ENCODE measurements at regions not wholly inside any gene's neighbourhood (a gene's known extent, or its start where the extent isn't known, plus 50 kb on each side); places are given as distances from the start of the nearest gene placed in this dataset.

GRCh38 chr12:39044754-39045153 is 139.4 kb upstream of the CPNE8 start:
- Histone ChIP-seq H3K27me3 (replicated peaks in 1 of 4; ENCODE audit: control insufficient read depth in 3 of 4, extremely low read depth in 1 of 4, insufficient read depth in 3 of 4, low read length in 3 of 4) (no peaks in the 10 kb centered on the region), H2BK15ac (ENCODE audit: low read length) (no peak overlapping the region), H3K27ac (ENCODE audit: low read depth, low read length) (no peak overlapping the region), H3K23me2 (ENCODE audit: low read depth, low read length) (no peaks in the 10 kb centered on the region), H3K4me2 (ENCODE audit: insufficient read depth in 1 of 2, low read depth in 2 of 2, low read length in 2 of 2) (no peak overlapping the region), H3K79me2 (ENCODE audit: control insufficient read depth in 1 of 2, insufficient read depth in 2 of 2, low read length in 2 of 2) (no peaks in the 10 kb centered on the region), H3K18ac (ENCODE audit: extremely low read depth, low read length) (no peak overlapping the region), H3K56ac (replicated peaks; ENCODE audit: insufficient read length, low read depth, low read length) (no peak overlapping the region), H2BK5ac (ENCODE audit: low read depth, low read length) (no peak overlapping the region), H3K4me3 (ENCODE audit: extremely low read depth in 1 of 4, insufficient read depth in 2 of 4, low read depth in 3 of 4, low read length in 4 of 4) (no peak overlapping the region), H4K91ac (replicated peaks; ENCODE audit: insufficient read length, low read length) (no peak overlapping the region), H3K79me1 (ENCODE audit: low read depth, low read length) (no peaks in the 10 kb centered on the region), H3K36me3 (ENCODE audit: control insufficient read depth in 2 of 4, insufficient read depth in 4 of 4, low read length in 3 of 4) (no peaks in the 10 kb centered on the region), H2AK5ac (ENCODE audit: low read depth, low read length) (no peak overlapping the region), H3K23ac (ENCODE audit: insufficient read length) (no peak overlapping the region), H4K8ac (ENCODE audit: extremely low read depth, insufficient read depth, low read length) (no peak overlapping the region), H3K9me3 (ENCODE audit: insufficient read depth in 2 of 2, low read depth in 1 of 2, low read length in 1 of 2) (no peaks in the 10 kb centered on the region), H3K9ac (replicated peaks in 1 of 4; ENCODE audit: extremely low read depth in 1 of 4, low read depth in 3 of 4, low read length in 3 of 4) (no peak overlapping the region), H4K20me1 (replicated peaks in 1 of 2; ENCODE audit: control insufficient read depth in 1 of 2, insufficient read depth in 2 of 2, low read length in 2 of 2) (no peaks in the 10 kb centered on the region), H2BK120ac (replicated peaks; ENCODE audit: low read depth, low read length) (no peak overlapping the region), H3K14ac (ENCODE audit: insufficient read length) (no peak overlapping the region), H3K4me1 (replicated peaks in 1 of 4; ENCODE audit: control insufficient read depth in 3 of 4, insufficient read depth in 4 of 4, low read length in 3 of 4) (no peaks in the 10 kb centered on the region), H4K5ac (ENCODE audit: insufficient read length, low read depth, low read length) (no peak overlapping the region), H2BK20ac (ENCODE audit: low read length) (no peak overlapping the region), H2BK12ac (ENCODE audit: low read depth, low read length) (no peak overlapping the region), H2AFZ (ENCODE audit: low read length) (no peak overlapping the region), H3K4ac (replicated peaks; ENCODE audit: insufficient read length, low read depth, low read length) (no peak overlapping the region)
- FAIRE-seq (no peak), DNase-seq (ENCODE audit: low read depth in 1 of 2, low spot score in 2 of 2) (no peak)
- ChIA-PET CTCF (ENCODE audit: partially characterized antibody) (interaction anchor here (0.7 kb wide), 1 partner anchor 24 kb away, joined by 5 read pairs; no protein-coding TSS in a partner anchor), POLR2A (ENCODE audit: partially characterized antibody) (no interaction called here)
- WGBS, 2 experiments (ENCODE audit: extremely low coverage in 1 of 2, insufficient coverage in 1 of 2, insufficient read length in 1 of 2, insufficient replicate concordance in 2 of 2, low coverage in 1 of 2, low lambda C conversion rate in 2 of 2, missing lambda C conversion rate in 1 of 2), result 92% methylated on average over 3 of the region's 3 CpGs; no CpG with 5 or more reads in 1 of the 2 experiments
- TF ChIP-seq SP2 (IDR thresholded peaks at IDR 0.05; ENCODE audit: low read length), result no peak
- TF ChIP-seq, protein P1, sequence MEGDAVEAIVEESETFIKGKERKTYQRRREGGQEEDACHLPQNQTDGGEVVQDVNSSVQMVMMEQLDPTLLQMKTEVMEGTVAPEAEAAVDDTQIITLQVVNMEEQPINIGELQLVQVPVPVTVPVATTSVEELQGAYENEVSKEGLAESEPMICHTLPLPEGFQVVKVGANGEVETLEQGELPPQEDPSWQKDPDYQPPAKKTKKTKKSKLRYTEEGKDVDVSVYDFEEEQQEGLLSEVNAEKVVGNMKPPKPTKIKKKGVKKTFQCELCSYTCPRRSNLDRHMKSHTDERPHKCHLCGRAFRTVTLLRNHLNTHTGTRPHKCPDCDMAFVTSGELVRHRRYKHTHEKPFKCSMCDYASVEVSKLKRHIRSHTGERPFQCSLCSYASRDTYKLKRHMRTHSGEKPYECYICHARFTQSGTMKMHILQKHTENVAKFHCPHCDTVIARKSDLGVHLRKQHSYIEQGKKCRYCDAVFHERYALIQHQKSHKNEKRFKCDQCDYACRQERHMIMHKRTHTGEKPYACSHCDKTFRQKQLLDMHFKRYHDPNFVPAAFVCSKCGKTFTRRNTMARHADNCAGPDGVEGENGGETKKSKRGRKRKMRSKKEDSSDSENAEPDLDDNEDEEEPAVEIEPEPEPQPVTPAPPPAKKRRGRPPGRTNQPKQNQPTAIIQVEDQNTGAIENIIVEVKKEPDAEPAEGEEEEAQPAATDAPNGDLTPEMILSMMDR (IDR thresholded peaks at IDR 0.05; ENCODE audit: control extremely low read depth in 1 of 3, insufficient read depth in 1 of 3, low read depth in 1 of 3, low read length in 3 of 3), result no peak
- TF ChIP-seq NANOG (IDR thresholded peaks at IDR 0.05; ENCODE audit: insufficient read depth, low read depth, low read length, poor library complexity, severe bottlenecking), result no peak
- TF ChIP-seq ZNF274 (IDR thresholded peaks at IDR 0.05; ENCODE audit: borderline replicate concordance, extremely low read depth, low read length), result no peak
- no peak for TF ChIP-seq YY1 (IDR thresholded peaks at IDR 0.05; ENCODE audit: low read depth, low read length)
- TF ChIP-seq, protein P2, sequence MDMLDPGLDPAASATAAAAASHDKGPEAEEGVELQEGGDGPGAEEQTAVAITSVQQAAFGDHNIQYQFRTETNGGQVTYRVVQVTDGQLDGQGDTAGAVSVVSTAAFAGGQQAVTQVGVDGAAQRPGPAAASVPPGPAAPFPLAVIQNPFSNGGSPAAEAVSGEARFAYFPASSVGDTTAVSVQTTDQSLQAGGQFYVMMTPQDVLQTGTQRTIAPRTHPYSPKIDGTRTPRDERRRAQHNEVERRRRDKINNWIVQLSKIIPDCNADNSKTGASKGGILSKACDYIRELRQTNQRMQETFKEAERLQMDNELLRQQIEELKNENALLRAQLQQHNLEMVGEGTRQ (IDR thresholded peaks at IDR 0.05; ENCODE audit: low read length), result no peak
- TF ChIP-seq CTBP2 (IDR thresholded peaks at IDR 0.05; ENCODE audit: borderline replicate concordance, insufficient read depth, insufficient read length, low read length), result no peak
- TF ChIP-seq KDM5A (IDR thresholded peaks at IDR 0.05; ENCODE audit: low read length), result no peak
- no peak for TF ChIP-seq PHF8 (conservative IDR thresholded peaks at IDR 0.05; ENCODE audit: low read depth, low read length)
- no peak for TF ChIP-seq JUN (IDR thresholded peaks at IDR 0.05; ENCODE audit: low read depth, low read length)
- TF ChIP-seq SUZ12 (IDR thresholded peaks at IDR 0.05; ENCODE audit: low read length), result no peak
